Rectal smooth muscle tissue (tissue), 1 donor: ENCODE measurements at regions not wholly inside any gene's neighbourhood (a gene's known extent, or its start where the extent isn't known, plus 50 kb on each side); places are given as distances from the start of the nearest gene placed in this dataset.
"Not testable (repeated sequence)": the region's sequence is repeated elsewhere in the genome, so short reads cannot be mapped to it uniquely, and the experiment has no call there.

Experiments used
- H3K27ac ChIP-seq: one replicate; pipeline ENCODE4 v1.7.0; 2013; ENCODE audit warnings: low read depth, low read length, inconsistent platforms
- H3K27me3 ChIP-seq: one replicate; pipeline ENCODE4 v1.7.0; 2013; ENCODE audit warnings: low read length; ENCODE audit not compliant: control insufficient read depth, insufficient read depth
- H3K36me3 ChIP-seq: one replicate; pipeline ENCODE4 v1.7.0; 2013; ENCODE audit warnings: low read length; ENCODE audit not compliant: control insufficient read depth, insufficient read depth
- H3K4me1 ChIP-seq: one replicate; pipeline ENCODE4 v1.7.0; 2013; ENCODE audit warnings: low read length; ENCODE audit not compliant: control insufficient read depth, insufficient read depth
- H3K4me3 ChIP-seq: one replicate; pipeline ENCODE4 v1.7.0; 2013; ENCODE audit warnings: low read length
- H3K9ac ChIP-seq: one replicate; pipeline ENCODE4 v1.7.0; 2013; ENCODE audit warnings: low read length

- Histone ChIP-seq H3K27me3 (no peaks in the 10 kb centered on the region), H3K4me1 (no peaks in the 10 kb centered on the region), H3K36me3 (no peaks in the 10 kb centered on the region), H3K9ac (no peak overlapping the region), H3K4me3 (no peak overlapping the region), H3K27ac (no peak overlapping the region)
Measured at GRCh38 chr5:38692781-38693527, 136.5 kb upstream of the LIFR start.

- Histone ChIP-seq H3K27me3 (no peaks in the 10 kb centered on the region), H3K27ac (no peak overlapping the region), H3K36me3 (no peaks in the 10 kb centered on the region), H3K9ac (no peak overlapping the region), H3K4me1 (no peaks in the 10 kb centered on the region), H3K4me3 (no peak overlapping the region)
Measured at GRCh38 chr5:38695021-38695958, 138.8 kb upstream of the LIFR start.

DNA sequence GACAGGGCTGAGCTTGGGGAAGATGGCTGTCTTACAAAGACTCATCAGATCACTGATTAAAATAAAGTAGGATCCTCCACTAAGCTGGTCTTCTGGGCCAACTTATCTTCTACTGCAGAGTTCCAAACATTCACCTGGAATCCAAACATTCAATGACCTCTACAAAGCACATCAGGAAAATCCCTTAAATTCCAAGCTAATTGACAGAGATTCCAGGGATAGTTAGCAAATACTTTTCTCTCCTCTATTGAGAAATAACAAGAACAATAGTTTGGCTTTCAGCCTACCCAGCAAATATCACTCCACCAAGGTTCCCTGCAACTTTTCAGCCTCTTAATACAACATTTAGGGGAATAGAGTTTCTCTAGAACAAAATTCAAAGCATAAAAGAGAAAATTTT is 140.6 kb upstream of the LIFR start:
- H3K4me3 ChIP-seq = no peak overlapping the region
- no peaks in the 10 kb centered on the region for H3K4me1 ChIP-seq

DNA sequence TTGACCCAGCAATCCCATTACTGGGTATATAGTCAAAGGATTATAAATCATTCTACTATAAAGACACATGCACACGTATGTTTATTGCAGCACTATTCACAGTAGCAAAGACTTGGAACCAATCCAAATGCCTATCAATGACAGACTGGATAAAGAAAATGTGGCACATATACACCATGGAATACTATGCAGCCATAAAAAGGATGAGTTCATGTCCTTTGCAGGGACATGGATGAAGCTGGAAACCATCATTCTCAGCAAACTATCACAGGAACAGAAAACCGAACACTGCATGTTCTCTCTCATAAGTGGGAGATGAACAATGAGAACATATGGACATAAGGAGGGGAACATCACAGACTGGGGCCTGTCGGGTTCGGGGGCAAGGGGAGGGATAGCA is 140.3 kb upstream of the OSMR start:
- not testable (repeated sequence) for H3K36me3 ChIP-seq, H3K9ac ChIP-seq

More for the DNA sequence above, 140.6 kb upstream of the LIFR start:
- H3K9ac ChIP-seq = no peak overlapping the region
- H3K27ac ChIP-seq = no peak overlapping the region
- H3K36me3 ChIP-seq = no peaks in the 10 kb centered on the region
- no peaks in the 10 kb centered on the region for H3K27me3 ChIP-seq

GRCh38 chr5:38706376-38706775 is 139.4 kb upstream of the OSMR start:
- no peaks in the 10 kb centered on the region for H3K4me1 ChIP-seq
- no peak overlapping the region for H3K27ac ChIP-seq
- H3K4me3 ChIP-seq = no peak overlapping the region
- no peak overlapping the region for H3K9ac ChIP-seq
- H3K36me3 ChIP-seq = no peaks in the 10 kb centered on the region
- no peaks in the 10 kb centered on the region for H3K27me3 ChIP-seq

More for the DNA sequence above, 140.3 kb upstream of the OSMR start:
- not testable (repeated sequence) for H3K27me3 ChIP-seq, H3K27ac ChIP-seq, H3K4me3 ChIP-seq, H3K4me1 ChIP-seq

- H3K4me1 ChIP-seq = no peaks in the 10 kb centered on the region
- H3K9ac ChIP-seq = no peak overlapping the region
- no peak overlapping the region for H3K4me3 ChIP-seq
Measured at GRCh38 chr5:38707352-38708210, 138.2 kb upstream of the OSMR start.

GRCh38 chr5:38709678-38710306 is 136.0 kb upstream of the OSMR start:
- H3K27me3 ChIP-seq = no peaks in the 10 kb centered on the region
- H3K27ac ChIP-seq = no peak overlapping the region
- H3K4me1 ChIP-seq = no peaks in the 10 kb centered on the region
- H3K9ac ChIP-seq = no peak overlapping the region
- H3K4me3 ChIP-seq = no peak overlapping the region
- H3K36me3 ChIP-seq = no peaks in the 10 kb centered on the region

More at GRCh38 chr5:38707352-38708210, 138.2 kb upstream of the OSMR start:
- Histone ChIP-seq H3K27ac (no peak overlapping the region), H3K27me3 (no peaks in the 10 kb centered on the region), H3K36me3 (no peaks in the 10 kb centered on the region)

DNA sequence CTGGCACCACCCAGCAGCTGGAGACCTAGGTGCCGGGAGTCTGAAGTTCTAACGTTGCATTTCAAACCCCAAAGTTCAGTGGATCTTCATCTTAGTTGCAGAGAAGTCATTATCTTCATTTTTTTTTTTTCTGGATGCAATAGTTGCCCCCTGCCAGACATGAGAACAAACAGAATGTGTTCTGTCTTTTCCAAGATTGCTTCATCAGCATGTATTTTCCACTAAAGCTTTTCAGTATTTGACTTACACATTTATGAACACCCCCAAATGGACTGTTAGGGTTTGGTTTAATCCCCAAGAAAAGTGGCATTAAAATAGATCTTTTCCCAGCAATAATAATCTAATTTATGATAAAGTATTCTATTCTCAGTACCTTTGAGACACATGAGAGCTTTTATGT is 135.2 kb upstream of the OSMR start:
- H3K4me1 ChIP-seq = no peaks in the 10 kb centered on the region
- H3K36me3 ChIP-seq = no peaks in the 10 kb centered on the region
- H3K27ac ChIP-seq = no peak overlapping the region
- H3K9ac ChIP-seq = no peak overlapping the region
- H3K27me3 ChIP-seq = no peaks in the 10 kb centered on the region
- H3K4me3 ChIP-seq = no peak overlapping the region

GRCh38 chr5:38712391-38712790 is 133.4 kb upstream of the OSMR start:
- Histone ChIP-seq H3K9ac (no peak overlapping the region), H3K36me3 (no peaks in the 10 kb centered on the region), H3K27ac (no peak overlapping the region), H3K27me3 (no peaks in the 10 kb centered on the region), H3K4me3 (no peak overlapping the region), H3K4me1 (no peaks in the 10 kb centered on the region)

DNA sequence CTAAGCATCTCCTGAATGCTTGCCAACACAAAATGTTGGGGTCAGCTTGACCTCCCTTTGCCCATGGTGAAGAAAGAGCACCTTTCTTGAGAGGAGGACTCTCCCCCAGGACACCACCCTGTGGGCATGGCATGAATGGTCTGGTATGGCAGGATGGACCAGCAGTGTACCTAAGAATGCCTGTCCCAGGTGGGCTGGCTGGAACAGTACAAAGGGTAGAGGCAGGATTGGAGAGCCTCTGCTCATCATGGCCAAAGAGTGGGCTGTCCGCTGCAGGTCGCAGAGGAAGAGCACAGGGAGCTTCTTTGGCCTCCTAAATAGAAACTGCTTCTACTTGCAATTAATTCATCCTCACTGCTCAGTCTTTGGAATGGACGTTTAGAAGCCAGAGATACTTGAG is 131.6 kb upstream of the OSMR start:
- Histone ChIP-seq H3K27ac (no peak overlapping the region), H3K4me1 (no peaks in the 10 kb centered on the region), H3K36me3 (no peaks in the 10 kb centered on the region), H3K27me3 (no peaks in the 10 kb centered on the region), H3K9ac (no peak overlapping the region), H3K4me3 (no peak overlapping the region)

DNA sequence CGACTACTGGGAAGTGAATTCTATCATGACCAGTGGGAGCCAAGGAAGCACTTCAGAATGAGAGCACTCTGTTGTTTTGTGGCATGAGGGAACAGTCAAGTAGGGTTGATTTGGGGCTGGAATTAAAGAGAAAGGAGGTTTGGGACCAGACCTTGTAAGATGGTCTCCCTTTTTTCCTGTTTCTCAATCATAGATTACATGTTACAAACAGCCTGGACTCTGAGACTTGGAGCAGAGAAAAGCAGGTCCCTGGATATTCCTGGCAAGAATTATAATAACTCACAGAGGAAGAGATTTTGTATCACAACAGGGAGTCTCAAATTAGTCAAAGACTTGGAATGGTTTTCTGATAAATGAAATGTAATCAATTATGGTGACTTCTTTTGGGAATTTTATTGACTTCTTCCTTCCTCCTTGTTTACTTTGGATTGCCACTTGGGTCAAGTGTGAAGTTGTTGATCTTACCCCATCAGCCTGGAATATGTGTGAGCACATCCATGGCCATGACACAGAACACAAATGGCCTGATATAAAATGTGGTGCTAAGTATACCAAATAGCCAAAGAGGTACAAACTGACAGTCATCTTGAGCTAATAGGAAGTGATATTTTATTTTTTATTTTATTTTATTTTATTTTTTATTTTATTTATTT is 131.0 kb upstream of the OSMR start:
- Histone ChIP-seq H3K4me1 (no peaks in the 10 kb centered on the region), H3K36me3 (no peaks in the 10 kb centered on the region), H3K4me3 (no peak overlapping the region), H3K9ac (no peak overlapping the region), H3K27ac (no peak overlapping the region), H3K27me3 (no peaks in the 10 kb centered on the region)
